ENCODE measurements at regions not wholly inside any gene's neighbourhood (a gene's known extent, or its start where the extent isn't known, plus 50 kb on each side); places are given as distances from the start of the nearest gene placed in this dataset.
"Not testable (repeated sequence)": the region's sequence is repeated elsewhere in the genome, so short reads cannot be mapped to it uniquely, and the experiment has no call there.

DNA sequence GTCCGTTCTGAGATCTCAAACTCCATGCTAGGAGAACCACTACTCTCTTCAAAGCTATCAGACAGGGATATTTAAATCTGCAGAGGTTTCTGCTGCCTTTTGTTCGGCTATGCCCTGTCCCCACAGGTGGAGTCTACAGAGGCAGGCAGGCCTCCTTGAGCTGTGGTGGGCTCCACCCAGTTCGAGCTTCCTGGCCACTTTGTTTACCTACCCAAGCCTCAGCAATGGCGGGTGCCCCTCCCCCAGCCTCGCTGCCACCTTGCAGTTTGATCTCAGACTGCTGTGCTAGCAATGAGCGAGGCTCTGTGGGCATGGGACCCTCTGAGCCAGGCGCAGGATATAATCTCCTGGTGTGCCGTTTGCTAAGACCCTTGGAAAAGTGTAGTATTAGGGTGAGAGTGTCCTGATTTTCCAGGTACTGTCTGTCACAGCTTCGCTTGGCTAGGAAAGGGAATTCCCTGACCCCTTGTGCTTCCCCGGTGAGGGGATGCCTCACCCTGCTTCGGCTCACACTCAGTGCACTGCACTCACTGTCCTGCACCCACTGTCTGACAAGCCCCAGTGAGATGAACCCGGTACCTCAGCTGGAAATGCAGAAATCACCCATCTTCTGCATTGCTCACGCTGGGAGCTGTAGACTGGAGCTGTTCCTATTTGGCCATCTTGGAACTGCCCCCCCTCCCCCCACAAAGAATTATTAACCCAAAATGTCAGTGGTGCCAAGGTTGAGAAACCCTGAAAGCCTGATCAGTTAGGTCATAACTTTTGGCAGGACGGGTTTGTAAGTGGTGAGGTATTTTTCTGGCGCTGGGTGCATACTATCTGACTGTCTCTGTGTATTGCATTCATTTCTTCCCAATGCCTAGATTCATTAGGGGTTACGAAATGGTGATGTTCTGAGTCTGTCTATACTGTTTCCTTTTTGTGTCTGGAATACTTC, 181.4 kb downstream of the TEX29 start:
- DNase-seq (ENCODE audit: low read depth in 3 of 3) = not testable (repeated sequence)

DNA sequence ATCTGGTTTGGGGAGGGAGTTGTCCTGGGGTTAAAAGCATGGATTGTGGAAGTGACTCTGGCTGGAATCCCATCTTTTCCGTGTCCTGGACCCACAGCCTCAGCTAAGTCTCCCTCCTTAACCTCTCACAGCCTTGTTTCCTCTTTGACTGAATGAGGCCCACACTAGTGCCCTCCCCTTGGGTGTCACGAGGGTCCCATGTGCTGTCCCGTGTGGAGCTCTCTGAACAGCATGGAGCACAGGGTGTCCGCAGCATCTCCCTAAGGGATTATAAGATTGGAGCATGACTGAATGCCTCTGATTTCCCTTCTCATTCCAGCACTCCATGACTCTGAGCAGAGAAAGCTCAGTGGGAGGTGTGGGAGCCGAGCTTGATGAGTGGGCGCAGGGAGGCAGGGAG, 182.5 kb downstream of the TEX29 start:
- no peak for DNase-seq (ENCODE audit: low read depth in 3 of 3)

DNA sequence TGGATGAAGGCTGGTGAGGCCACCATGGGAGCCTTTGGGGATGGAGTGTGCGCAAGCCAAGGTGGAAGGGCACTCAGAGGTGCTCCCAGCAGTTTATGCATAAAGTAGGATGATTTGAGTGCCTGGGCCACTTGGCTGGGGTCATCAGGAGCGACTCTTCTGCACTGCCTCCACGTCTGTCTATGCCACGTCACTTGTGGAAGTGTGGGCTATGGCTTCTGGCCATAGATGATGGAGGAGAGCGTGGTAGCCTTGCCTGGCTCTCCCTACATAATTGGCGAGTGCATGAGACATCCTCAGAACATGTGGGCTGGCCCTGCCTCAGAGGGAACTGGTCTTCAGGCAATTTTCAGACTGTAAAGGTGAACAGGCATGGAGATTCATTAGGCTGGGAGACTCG, 182.9 kb downstream of the TEX29 start:
- DNase-seq (ENCODE audit: low read depth in 3 of 3) = no peak

DNA sequence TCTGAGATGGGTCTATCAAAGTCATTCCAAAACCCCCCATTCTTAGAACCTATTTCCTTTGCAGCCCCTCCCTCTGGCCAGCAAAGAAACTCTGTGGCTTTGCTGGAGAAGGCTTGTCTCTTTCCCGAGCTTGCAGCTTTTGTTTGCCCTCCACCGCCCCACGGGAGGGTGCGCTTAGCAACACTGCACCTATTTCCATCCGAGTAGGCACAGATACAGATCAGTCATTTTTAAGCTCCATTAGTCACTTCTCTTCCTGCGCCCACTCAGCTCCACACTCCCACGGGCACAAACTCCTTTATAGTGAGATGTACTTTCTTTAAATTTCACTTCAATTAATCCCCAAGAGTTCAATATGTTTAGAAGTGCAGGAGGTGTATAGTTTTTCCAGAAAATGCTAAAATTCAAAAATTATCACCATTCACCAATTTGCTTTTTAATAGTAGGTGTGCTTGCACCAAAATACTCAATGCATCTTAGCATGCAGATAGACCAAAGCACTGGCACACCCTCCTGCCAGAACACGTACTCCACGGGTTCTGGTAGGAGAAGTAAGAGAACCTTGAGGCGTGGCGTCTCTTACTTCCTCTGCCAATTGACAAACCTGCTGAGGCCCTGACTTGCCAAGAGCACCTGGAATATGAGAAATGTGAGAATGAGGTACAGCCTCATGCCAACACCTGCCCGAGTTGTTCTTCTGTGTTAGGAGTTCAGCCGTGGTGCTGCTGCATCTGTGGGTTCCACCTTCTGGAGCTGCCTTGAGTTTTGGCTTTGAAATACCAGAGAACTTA, 183.7 kb downstream of the TEX29 start:
- DNase-seq (ENCODE audit: low read depth in 3 of 3) = no peak

DNA sequence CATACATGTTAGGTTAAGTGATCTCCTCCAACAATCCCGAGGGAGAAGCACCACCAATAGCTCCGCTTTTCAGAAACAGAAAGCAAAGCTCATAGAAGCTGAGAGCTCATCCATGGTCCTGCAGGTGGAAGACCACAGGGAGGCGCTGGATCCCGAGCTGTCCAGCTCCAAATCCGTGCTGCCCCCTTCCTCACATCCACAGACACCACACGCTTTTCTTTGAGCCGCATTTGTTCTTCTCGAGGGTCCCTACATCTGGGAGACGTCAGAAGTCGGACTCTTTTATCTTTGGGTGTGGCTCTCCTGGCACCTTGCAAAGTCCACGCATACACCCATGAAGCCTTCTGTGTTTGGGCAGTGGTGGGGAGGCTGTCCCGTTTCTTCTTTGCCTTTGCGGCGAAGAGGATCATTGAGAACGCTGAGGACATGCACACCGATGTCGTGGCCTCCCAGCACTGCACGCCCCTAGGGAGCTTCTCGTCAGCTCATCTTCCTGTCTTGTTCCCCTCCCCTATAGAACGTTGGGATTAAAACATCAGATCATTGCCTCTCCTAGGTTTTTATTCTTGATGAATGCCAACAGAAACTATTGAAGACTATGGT, 184.8 kb downstream of the TEX29 start:
- DNase-seq (ENCODE audit: low read depth in 3 of 3) = no peak

DNA sequence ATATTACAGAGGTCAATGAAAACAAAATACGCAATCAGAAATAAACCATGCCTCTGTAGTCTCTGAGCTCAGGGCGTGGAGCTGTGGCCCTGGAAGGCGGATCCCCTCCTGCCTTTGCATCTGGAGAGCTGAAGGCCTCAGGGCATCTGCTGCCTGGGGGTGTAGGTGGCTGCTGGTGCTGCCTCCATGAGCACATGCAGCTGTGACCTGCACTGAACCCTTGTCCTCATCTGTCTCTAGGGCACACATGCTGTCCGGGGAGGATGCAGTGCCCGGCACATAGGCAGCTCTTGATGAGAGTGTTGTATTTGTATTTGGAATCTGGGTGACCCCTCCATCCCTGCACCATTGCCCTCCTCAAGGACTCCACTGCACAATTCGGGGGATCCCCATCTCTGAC, 185.7 kb downstream of the TEX29 start:
- DNase-seq (ENCODE audit: low read depth in 3 of 3) = no peak

DNA sequence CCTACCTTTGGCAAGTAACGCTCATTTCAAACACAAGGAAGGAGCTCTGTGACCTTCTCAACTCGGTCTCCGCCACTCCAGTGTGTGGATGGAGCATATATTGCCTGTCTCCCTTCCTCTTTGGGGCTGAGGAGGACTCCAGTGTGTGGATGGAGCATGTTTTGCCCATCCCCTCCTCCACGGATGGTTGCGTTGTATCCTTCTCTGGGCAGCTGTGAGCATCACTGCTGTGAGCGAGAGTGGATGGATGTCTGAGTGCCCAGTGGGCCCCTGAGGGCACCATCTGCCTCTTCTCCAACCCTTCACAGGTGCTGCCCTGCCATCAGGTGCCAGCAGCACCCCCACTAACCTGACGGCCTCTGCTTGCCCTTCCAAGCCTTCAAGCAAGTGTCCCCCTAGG, 186.2 kb downstream of the TEX29 start:
- DNase-seq (ENCODE audit: low read depth in 3 of 3) = no peak

DNA sequence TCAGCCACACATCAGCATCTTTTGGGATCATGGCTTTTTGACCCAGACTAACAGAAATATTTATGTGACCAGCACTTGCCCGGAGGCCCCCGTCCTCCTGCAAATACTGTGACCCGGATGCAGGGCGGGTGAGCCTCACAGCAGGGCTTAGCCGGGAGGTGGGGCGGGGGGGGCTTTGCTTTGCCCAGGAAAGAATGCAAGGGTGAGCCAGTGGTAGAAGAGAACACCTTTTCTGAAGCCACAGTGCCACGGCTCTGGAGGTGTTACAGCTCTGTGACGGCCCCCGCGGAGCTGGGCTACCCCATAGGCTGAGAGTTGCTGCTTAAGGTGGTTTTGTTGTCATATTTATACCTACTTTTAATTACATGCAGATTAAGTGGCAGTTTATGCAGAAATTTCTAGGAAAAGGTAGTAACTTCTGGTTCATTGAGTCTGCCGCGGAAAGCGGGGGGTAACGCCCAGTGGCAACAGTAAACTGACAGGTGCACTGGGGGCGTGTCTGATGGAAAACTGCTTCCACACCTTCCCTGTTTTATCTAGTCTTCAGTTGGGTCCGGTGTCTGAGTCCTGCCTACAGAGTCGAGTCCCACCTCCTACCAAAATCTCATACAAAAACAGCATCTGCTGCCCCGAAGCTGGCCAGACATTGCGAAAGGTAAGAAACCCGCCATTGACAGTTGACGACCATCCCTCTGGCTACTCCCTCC, 187.9 kb downstream of the TEX29 start:
- DNase-seq (ENCODE audit: low read depth in 3 of 3) = no peak

DNA sequence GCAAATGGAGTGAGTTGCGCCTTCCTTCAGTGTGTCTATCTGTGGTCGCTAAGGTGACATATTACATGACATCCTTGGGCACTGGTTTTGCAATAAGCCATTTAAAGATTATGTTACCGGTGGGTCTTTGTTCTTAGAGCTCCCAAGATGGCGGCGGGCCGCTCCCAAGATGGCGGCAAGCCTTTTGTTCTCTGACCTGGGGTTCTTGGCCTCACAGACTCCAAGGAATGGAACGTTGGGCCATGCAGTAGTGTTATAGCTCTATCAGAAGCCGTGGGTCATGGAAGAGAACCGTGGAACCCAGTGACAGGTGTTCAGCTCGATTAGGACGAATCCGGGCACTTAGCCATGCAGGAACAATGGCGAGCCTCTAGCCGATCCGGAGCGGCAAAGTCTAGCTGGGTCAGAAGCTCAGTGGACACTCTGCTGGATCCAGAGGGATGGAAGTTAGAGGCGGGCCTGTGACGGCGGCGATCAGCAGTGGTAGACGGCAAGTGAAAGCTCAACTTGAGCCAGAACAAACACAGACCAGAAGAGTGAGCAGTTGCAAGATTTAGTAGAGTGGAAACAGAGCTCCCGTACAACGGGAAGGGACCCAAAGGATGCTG, 188.6 kb downstream of the TEX29 start:
- DNase-seq (ENCODE audit: low read depth in 3 of 3) = no peak

DNA sequence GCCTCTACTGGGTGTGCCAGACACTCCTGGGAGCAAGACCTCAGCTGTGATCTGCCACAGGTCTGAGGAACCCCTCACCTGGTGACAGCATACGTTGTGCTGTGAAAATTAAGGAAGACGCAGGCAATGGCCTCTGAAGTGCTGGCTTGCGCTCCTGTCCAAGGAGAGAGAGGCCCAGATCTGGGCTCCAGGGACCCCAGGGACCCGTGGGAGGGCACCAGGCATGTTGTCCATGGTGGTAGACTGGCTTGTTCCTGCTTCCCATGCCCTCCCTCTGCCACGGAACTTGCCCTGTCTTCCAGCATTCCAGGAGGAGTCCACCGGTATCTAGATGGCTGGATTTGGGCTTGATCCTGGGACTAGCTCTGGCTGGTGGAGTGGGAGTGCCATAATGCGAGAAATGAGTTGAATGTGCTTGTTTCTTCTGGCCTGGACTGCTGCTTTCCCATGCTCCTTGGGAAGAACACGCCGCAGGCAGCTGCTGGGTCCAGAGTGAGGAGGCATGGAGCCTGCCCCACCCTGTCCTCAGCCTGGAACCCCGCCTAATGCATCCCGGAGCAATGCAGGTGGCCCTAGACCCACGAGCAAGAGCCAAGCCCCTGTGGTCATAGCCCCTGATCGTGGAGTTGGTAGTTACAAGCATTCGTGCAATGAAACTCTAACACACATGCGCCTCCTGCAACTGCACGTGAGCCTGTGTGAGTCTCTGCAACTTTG, 190.2 kb downstream of the TEX29 start:
- no peak for DNase-seq (ENCODE audit: low read depth in 3 of 3)

DNA sequence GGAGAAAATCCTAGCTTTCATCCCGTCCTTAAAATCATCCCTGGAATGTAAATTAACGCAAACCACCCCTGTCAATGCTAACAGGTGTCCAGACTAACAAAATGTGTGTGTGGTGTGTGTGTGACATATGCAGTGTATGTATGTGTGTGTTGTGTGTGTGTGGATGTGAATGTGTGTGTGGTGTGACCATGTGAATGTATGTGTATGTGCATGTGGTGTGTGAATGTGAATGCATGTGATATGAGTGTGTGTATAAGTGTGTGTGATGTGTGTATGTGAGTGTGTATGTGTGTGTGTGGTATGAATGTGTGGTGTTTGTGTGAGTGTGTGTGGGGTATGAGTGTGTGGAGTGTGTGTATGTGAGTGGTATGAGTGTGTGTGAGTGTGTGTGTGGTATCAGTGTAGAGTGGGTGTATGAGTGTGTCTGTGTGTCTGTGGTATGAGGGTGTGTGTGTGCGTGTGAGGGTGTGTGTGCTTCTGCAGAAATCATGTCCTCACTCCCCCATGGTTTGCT, 190.8 kb downstream of the TEX29 start:
- no peak for DNase-seq (ENCODE audit: low read depth in 3 of 3)

DNA sequence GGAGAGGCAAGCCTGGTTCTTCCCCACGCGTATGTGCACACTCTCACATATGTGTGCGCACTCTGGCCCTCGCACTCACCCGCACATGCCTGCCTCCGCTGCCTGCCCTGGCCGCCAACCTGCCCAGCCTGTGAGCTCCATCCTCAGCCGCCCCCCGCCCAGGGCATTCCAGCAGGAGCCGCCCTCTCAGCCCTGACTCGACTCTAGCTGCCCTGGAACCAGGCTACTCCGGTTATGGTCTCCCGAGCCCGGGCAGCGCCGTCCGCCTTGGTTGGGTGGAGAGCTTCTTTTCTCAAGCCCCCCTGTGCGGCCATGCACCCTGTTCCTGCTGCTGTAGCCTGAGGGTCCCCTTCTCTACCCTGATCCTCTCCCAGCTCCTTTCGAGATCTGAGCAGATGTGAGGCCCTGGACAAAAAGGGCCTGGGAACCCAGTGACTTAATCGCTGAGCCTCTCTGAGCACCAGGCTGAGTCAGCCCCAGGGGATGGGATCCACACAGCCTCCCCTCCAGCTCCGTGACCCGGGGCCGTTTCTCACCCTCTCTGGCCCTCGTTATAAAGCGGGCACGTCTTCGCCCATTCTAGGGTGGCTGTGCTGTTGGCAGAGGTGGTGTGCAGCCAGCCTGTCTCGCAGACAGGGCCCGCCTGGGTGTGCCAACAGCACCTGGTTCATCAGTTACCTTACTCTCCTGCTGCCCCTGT, 191.5 kb downstream of the TEX29 start:
- no peak for DNase-seq (ENCODE audit: low read depth in 3 of 3)

DNA sequence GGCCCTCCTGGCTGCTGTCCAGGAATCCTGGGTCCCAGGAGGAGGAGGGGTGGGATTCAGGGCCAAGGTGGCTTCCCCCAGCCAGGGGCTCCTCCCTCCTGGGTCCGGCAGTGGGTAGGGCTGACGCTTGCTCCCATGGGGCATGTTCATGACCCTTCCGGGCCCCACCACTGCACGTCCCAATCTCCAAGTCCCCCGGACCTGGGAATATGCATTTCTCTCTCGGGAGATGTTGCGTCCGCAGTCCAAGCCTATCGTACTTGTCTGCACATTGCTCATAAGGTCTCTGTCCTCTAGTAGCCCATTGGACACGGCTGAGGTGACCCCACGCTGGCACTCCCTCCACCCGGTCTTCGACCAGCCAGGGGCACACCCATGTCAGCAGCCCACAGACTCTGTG, 192.3 kb downstream of the TEX29 start:
- DNase-seq (ENCODE audit: low read depth in 3 of 3) = no peak

DNA sequence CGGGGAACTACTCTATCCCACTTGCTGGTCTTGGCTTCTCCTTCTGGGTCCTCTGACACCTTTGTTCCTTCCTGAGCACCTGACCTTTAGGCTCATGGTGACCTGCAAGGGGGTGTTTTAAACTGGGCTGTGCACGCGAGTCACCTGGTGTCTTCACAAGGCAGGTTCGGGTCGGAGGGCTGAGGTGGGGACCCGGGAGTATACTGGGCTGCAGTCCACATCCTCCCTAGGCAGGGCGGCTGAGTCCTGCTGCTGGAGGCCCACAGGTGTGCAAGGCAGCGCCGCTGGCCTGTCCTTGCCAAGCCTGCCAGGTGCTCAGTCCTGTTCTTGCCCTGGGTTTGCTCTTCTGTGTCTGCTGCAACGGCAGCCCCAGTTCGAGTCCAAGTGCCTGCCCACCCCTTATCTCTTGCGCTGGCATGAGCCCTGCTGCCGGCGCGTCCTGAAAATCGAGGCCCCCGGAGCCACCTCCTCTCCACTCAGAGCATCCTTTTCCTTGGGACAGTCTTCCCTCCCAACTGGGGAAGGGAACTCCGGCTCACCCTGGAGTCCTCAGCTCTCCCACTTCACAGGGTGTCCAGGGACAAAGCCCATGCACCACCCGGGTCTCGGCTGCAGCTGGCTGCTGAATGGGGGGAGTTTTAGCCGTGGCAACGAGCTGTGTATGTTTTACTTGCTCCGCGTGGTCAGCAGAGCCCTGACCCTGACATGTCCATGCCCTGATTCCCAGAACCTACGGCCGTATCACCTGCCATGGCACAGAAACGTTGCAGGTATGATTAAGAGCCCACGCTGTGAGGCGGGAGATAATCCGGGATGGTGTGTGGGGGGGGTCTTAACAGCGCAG, 193.5 kb downstream of the TEX29 start:
- DNase-seq (ENCODE audit: low read depth in 3 of 3) = no peak

DNA sequence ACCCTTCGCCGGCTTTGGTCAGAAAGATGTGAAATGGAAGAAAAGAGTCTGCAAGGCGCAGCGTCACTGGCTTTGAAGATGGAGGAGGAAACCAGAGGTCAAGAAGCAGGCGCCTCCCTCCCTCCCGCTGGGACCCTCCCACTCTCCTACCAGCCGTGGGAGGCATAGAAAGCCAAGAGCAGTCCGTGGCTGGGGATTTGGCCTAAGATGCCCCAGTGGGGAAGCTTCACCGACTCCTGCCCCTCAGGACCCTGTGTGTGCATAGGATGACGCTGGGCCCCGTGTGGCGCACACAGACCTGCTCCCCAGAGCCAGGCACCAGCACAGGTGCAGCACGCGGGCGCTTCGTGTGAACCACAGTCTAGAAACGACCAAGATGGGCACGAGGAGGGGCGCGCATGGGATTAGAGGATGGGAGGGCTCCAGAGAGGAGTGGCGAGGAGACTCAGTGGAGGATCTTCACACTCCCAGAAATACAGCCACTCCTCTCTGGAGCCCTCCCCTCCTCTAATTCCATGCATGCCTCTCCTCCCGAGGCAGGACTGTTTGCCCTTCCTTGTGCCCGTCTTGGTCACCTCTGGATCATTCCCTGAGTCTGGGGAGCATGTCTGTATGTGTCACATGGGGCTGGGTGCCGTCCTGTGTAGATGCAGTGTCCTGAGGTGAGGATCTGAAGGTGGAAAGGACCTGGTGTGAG, 194.3 kb downstream of the TEX29 start:
- DNase-seq (ENCODE audit: low read depth in 3 of 3) = no peak

DNA sequence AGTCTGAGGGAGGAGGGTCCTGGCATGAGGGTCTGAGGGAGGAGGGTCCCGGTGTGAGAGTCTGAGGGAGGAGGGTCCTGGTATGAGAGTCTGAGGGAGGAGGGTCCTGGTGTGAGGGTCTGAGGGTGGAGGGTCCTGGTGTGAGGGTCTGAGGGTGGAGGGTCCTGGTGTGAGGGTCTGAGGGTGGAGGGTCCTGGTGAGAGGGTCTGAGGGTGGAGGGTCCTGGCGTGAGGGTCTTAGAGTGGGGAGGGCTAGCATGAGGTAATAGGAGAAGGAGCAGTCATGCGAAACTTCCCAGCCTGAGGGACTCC, 194.8 kb downstream of the TEX29 start:
- no peak for DNase-seq (ENCODE audit: low read depth in 3 of 3)

DNA sequence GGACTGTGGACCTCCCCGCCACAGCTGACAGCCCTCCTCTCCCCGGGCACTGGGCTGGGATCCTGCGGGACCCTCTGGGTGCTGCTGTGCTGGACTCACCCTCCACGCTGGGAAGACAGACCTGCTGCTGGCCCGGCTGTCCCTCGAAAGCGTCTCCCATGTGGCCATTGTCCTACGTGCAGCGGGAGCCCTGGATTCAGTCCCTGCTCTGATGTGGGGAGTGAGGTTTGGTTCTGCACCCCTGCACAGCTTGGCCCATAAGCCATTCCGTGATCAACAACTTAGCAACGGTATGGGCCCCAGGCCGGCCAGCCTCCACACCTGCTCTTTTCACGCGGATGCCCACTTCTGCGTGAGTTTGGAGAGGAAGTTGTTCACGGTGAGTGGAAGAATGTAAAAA, 195.2 kb downstream of the TEX29 start:
- no peak for DNase-seq (ENCODE audit: low read depth in 3 of 3)
